Parathyroid adenoma (tissue), 2 donors: ENCODE measurements at regions not wholly inside any gene's neighbourhood (a gene's known extent, or its start where the extent isn't known, plus 50 kb on each side); places are given as distances from the start of the nearest gene placed in this dataset.

Experiments used
- H2AFZ ChIP-seq: fragments of 300-600 bp; sonication (generic); one replicate; pipeline ENCODE4 v1.7.0; 2017; ENCODE audit warnings: antibody characterized with exemption, mild to moderate bottlenecking
- H3K27ac ChIP-seq: fragments of 300-600 bp; sonication (generic); one replicate; pipeline ENCODE4 v1.7.0; 2017
- H3K27me3 ChIP-seq: fragments of 300-600 bp; sonication (generic); one replicate; pipeline ENCODE4 v1.7.0; 2017; ENCODE audit warnings: low read length; ENCODE audit not compliant: control insufficient read depth, insufficient read depth
- H3K36me3 ChIP-seq: fragments of 300-600 bp; sonication (generic); one replicate; pipeline ENCODE4 v1.7.0; 2017; ENCODE audit warnings: low read length; ENCODE audit not compliant: control insufficient read depth, insufficient read depth
- H3K4me1 ChIP-seq: fragments of 300-600 bp; sonication (generic); one replicate; pipeline ENCODE4 v1.7.0; 2017; ENCODE audit warnings: control low read depth
- H3K4me2 ChIP-seq: fragments of 300-600 bp; sonication (generic); one replicate; pipeline ENCODE4 v1.7.0; 2017; ENCODE audit warnings: low read length
- H3K4me3 ChIP-seq: fragments of 300-600 bp; sonication (generic); one replicate; pipeline ENCODE4 v1.7.0; 2017; ENCODE audit warnings: low read depth, low read length
- H3K79me2 ChIP-seq: fragments of 300-600 bp; sonication (generic); one replicate; pipeline ENCODE4 v1.7.0; 2017; ENCODE audit warnings: control low read depth
- H3K9ac ChIP-seq: fragments of 300-600 bp; sonication (generic); one replicate; pipeline ENCODE4 v1.7.0; 2017; ENCODE audit warnings: mild to moderate bottlenecking
- H3K9me3 ChIP-seq: fragments of 300-600 bp; sonication (generic); one replicate; pipeline ENCODE4 v1.7.0; 2017; ENCODE audit warnings: low read length; ENCODE audit not compliant: control insufficient read depth
- CTCF ChIP-seq: fragments of 300-600 bp; sonication (generic); IDR thresholded peaks from one replicate; pipeline ENCODE4 v1.7.0; 2017; ENCODE audit warnings: antibody characterized with exemption, mild to moderate bottlenecking
- donor health status: primary hyperparathyroidism.

- H3K4me3 ChIP-seq, result no peak overlapping the region
- no peaks in the 10 kb centered on the region for H3K4me1 ChIP-seq
- H3K36me3 ChIP-seq, result no peaks in the 10 kb centered on the region
- no peak overlapping the region for H3K4me2 ChIP-seq
- no peaks in the 10 kb centered on the region for H3K79me2 ChIP-seq
- H3K27ac ChIP-seq, result no peak overlapping the region
- no peaks in the 10 kb centered on the region for H3K9me3 ChIP-seq
- TF ChIP-seq CTCF, result no peak
- H3K9ac ChIP-seq, result no peak overlapping the region
- no peaks in the 10 kb centered on the region for H3K27me3 ChIP-seq
- no peak overlapping the region for H2AFZ ChIP-seq
Observed at GRCh38 chr10:10519674-10520073, 498.0 kb upstream of the CELF2 start.

- Histone ChIP-seq H3K79me2 (no peaks in the 10 kb centered on the region), H3K36me3 (no peaks in the 10 kb centered on the region), H3K9ac (no peak overlapping the region), H3K4me3 (no peak overlapping the region), H3K27me3 (no peaks in the 10 kb centered on the region), H3K27ac (no peak overlapping the region), H3K9me3 (no peaks in the 10 kb centered on the region), H3K4me2 (no peak overlapping the region), H3K4me1 (no peaks in the 10 kb centered on the region), H2AFZ (no peak overlapping the region)
- TF ChIP-seq CTCF, result no peak
Observed at GRCh38 chr10:10520491-10521385, 496.9 kb upstream of the CELF2 start.

GRCh38 chr10:10526846-10527245 lies 490.8 kb upstream of the CELF2 start:
- Histone ChIP-seq H3K4me3 (no peak overlapping the region), H3K27ac (no peak overlapping the region), H3K9me3 (no peaks in the 10 kb centered on the region), H3K79me2 (no peaks in the 10 kb centered on the region), H2AFZ (no peak overlapping the region), H3K9ac (no peak overlapping the region), H3K27me3 (no peaks in the 10 kb centered on the region), H3K4me2 (no peak overlapping the region), H3K36me3 (no peaks in the 10 kb centered on the region), H3K4me1 (no peaks in the 10 kb centered on the region)
- TF ChIP-seq CTCF, result no peak

GRCh38 chr10:10527861-10528562 lies 489.7 kb upstream of the CELF2 start:
- H3K9me3 ChIP-seq, result no peaks in the 10 kb centered on the region
- no peak overlapping the region for H3K9ac ChIP-seq
- H2AFZ ChIP-seq, result no peak overlapping the region
- no peaks in the 10 kb centered on the region for H3K4me1 ChIP-seq
- no peaks in the 10 kb centered on the region for H3K27me3 ChIP-seq
- H3K4me3 ChIP-seq, result no peak overlapping the region
- H3K79me2 ChIP-seq, result no peaks in the 10 kb centered on the region
- H3K36me3 ChIP-seq, result no peaks in the 10 kb centered on the region
- TF ChIP-seq CTCF, result no peak
- H3K4me2 ChIP-seq, result no peak overlapping the region
- H3K27ac ChIP-seq, result no peak overlapping the region
